Retinal pigment epithelial cell (primary cell): ENCODE measurements at regions not wholly inside any gene's neighbourhood (a gene's known extent, or its start where the extent isn't known, plus 50 kb on each side); places are given as distances from the start of the nearest gene placed in this dataset.

ENCODE experiments used
- DNase-seq: peaks from one replicate; pipeline ENCODE4 v3.0.0-alpha.2; 2010; ENCODE audit warnings: low read depth
- H3K4me3 ChIP-seq: 2 replicates; pipeline ENCODE4 v1.5.1; 2011; ENCODE audit warnings: mild to moderate bottlenecking, low read length, control low read depth, moderate library complexity
- TF ChIP-seq, protein P1 (sequence below): conservative IDR thresholded peaks from 2 replicates; pipeline ENCODE4 v1.5.1; 2011; ENCODE audit warnings: low read depth, low read length, control low read depth, inconsistent platforms

DNA sequence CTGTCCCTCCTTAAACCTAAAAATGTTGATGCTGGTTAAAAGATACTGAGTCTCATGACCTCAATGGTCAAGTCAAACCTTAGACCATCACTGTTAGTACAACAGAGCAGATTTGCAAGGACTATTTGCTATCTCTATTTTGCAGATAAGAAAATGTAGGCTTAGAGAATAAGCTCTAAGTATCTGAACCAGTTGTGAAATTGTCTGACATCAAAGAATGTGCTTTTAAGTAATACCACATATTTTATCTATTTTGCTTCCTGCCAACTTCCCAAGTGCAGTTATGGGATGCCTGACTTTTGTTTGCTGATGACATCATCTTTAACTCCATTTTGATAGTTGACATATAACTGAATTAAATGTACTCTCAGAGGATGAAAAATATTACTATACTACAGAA, 83.6 kb upstream of the TMEM106B start:
- DNase-seq = no peak
- TF ChIP-seq, protein P1, sequence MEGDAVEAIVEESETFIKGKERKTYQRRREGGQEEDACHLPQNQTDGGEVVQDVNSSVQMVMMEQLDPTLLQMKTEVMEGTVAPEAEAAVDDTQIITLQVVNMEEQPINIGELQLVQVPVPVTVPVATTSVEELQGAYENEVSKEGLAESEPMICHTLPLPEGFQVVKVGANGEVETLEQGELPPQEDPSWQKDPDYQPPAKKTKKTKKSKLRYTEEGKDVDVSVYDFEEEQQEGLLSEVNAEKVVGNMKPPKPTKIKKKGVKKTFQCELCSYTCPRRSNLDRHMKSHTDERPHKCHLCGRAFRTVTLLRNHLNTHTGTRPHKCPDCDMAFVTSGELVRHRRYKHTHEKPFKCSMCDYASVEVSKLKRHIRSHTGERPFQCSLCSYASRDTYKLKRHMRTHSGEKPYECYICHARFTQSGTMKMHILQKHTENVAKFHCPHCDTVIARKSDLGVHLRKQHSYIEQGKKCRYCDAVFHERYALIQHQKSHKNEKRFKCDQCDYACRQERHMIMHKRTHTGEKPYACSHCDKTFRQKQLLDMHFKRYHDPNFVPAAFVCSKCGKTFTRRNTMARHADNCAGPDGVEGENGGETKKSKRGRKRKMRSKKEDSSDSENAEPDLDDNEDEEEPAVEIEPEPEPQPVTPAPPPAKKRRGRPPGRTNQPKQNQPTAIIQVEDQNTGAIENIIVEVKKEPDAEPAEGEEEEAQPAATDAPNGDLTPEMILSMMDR = no peak
- H3K4me3 ChIP-seq = no peak overlapping the region

DNA sequence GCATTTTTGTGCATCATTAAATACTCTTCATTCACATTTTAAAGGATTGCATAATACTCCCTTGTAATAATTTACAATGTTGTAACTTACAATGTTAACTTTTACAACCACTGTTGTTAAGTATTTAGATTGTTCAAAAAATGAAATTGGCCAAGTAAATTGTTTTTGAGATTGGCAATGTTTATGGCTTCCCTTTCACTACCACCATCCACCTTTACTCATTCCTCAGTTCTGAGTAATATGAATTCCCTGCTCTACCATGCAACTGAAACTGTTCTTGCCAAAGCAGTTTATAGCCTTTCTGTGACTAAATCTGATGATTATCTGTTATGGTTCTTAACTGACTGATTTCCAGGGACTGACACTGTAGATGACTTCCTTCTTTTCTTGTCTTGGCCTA, 80.5 kb upstream of the TMEM106B start:
- DNase-seq = no peak
- H3K4me3 ChIP-seq = no peak overlapping the region
- TF ChIP-seq, protein P1 = no peak

DNA sequence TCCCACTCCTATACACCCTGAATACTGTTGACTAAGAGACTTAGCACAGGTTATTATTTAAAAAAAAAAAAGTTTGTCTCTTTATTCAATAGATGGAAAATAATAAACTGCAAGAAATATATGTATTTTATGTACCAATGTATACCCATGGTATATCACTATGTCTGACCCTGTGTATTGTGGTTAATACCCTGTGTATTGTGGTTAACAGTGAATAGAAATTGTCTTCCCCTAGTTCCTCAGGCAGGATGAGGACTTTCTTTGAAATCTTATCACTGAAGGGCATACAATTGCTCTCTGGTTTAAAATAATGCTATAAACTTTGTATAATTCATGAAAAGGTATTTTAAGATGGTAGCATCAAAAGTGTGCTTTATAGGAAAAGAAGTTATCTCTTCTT, 80.0 kb upstream of the TMEM106B start:
- TF ChIP-seq, protein P1 = no peak
- H3K4me3 ChIP-seq = no peak overlapping the region
- no peak for DNase-seq

DNA sequence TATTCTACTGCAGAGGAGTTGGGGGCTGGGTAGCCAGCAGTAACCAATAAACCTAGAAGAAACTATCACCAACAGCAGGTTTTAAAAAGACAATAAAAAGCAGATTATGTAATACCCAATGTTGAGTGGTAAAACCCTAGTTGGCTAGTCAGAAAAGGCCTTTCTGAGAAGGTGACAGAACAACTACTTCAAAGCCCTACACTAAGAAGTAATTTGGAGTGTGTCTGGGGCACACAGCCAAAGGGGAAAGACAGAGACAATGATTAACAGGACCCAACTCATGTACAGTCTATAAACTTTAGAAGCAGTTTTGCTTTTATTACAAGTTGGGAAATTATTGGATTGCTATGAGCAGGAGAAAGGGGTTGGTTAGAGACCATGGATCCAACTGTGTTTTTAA, 77.2 kb upstream of the TMEM106B start:
- TF ChIP-seq, protein P1 = no peak
- no peak for DNase-seq
- no peak overlapping the region for H3K4me3 ChIP-seq

DNA sequence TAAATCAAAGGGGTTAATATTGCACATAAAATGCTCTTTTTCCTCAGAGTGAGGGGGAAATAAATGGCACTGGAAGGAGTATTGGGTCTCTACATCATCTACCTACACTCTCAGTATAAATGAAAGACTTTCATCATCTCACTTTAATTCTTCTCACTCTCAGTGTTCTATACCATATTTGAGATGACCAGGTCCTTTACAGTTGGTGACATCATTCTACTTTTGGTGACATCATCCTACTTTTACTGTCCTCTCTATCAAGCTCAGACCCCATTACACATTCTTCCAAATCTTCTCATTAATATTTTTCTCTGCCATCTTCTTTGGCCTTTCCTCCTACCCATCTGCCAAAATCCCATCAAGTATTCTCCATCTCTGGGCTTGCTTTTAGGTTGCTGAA, 74.6 kb upstream of the TMEM106B start:
- no peak overlapping the region for H3K4me3 ChIP-seq
- TF ChIP-seq, protein P1 = no peak
- no peak for DNase-seq

DNA sequence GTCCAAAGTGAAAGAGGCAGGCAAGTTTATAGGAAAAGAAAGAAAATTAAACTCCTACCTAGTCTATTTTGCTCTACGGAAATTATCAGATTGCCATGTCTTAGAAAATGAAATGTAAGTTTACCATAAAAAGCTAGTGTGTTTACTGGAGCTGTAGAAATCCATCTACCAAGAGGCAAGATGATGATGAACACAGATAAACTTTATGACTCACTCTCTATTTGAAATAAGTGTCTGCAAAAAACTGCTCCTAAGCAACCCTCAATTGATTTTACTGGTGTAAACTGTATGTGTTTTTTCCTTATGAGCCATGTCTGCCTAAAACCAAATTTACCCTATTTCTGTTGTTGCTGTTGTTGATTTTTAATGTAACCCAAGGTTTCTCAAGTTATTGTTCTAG, 73.8 kb upstream of the TMEM106B start:
- TF ChIP-seq, protein P1 = no peak
- DNase-seq = no peak
- no peak overlapping the region for H3K4me3 ChIP-seq

DNA sequence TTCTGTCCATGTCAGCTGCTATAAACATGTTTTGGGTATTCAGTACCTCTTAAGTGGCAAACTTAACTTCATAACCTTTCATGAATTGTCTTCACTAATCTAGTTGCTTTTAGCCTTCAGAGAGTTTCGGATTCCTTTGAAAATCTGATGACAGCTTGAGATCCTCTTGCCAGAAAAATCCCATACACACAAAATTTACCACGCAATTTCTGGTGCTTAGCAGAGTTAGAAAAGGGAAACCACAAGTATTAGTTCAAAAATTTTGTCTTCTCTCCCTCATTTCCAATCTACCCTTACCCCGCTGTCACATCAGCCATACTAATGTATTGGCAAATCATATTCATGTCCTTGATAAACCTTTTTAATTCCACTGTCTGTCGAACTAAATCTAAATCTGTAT, 72.7 kb upstream of the TMEM106B start:
- DNase-seq = no peak
- TF ChIP-seq, protein P1 = no peak
- no peak overlapping the region for H3K4me3 ChIP-seq
